ENCODE measurements at regions not wholly inside any gene's neighbourhood (a gene's known extent, or its start where the extent isn't known, plus 50 kb on each side); places are given as distances from the start of the nearest gene placed in this dataset.

GRCh38 chr6:9979996-9980395 is 434.9 kb downstream of the TFAP2A start:
- no TSS peak for BruUV-seq (replicated peaks)
- TF ChIP-seq CTCF (IDR thresholded peaks at IDR 0.05; ENCODE audit: unreplicated experiment), result no peak
- no peak for DNase-seq
- H3K4me1 Mint-ChIP-seq (ENCODE audit: low read depth, unreplicated experiment), result no peaks in the 10 kb centered on the region
- H3K9me3 Mint-ChIP-seq (ENCODE audit: low read depth, unreplicated experiment), result no peaks in the 10 kb centered on the region
- H3K27ac Mint-ChIP-seq (ENCODE audit: unreplicated experiment), result no peak overlapping the region
- CTCF ChIA-PET, result no interaction called here
- H3K36me3 Mint-ChIP-seq (ENCODE audit: insufficient read depth, unreplicated experiment), result no peaks in the 10 kb centered on the region
- H3K4me3 Mint-ChIP-seq (ENCODE audit: low read depth, unreplicated experiment), result no peak overlapping the region
- intact Hi-C loops (cut with micrococcal nuclease; ENCODE audit: unreplicated experiment), result no loop called here
- H3K27me3 Mint-ChIP-seq (ENCODE audit: unreplicated experiment), result no peaks in the 10 kb centered on the region

- intact Hi-C loops (cut with micrococcal nuclease; ENCODE audit: unreplicated experiment), result no loop called here
- no TSS peak for BruUV-seq (replicated peaks)
- no peaks in the 10 kb centered on the region for H3K9me3 Mint-ChIP-seq (ENCODE audit: low read depth, unreplicated experiment)
- no peaks in the 10 kb centered on the region for H3K4me1 Mint-ChIP-seq (ENCODE audit: low read depth, unreplicated experiment)
- CTCF ChIA-PET, result no interaction called here
- no peak for TF ChIP-seq CTCF (IDR thresholded peaks at IDR 0.05; ENCODE audit: unreplicated experiment)
- no peak overlapping the region for H3K4me3 Mint-ChIP-seq (ENCODE audit: low read depth, unreplicated experiment)
- no peaks in the 10 kb centered on the region for H3K36me3 Mint-ChIP-seq (ENCODE audit: insufficient read depth, unreplicated experiment)
- no peaks in the 10 kb centered on the region for H3K27me3 Mint-ChIP-seq (ENCODE audit: unreplicated experiment)
- H3K27ac Mint-ChIP-seq (ENCODE audit: unreplicated experiment), result no peak overlapping the region
- DNase-seq, result no peak
Measured at GRCh38 chr6:9978480-9978879, 436.4 kb downstream of the TFAP2A start.

DNA sequence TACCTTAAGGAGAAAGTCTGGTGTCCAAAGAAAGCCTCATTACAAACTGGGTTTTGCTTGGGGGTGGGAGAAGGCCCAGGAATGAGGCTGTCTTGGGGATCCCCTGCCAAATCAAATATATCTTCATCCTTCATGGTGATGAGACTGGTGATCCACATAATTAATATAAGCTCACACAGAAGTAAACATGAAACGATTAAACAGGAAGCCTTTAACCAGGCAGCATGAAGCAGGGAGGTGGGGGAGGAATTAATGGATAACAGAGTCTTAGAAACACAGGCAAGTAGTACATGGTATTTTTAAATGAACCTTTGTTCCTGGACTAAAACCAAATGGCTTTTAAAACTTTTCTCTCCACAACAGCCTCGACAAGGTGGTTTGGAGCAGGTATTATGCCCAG is 437.5 kb downstream of the TFAP2A start:
- CTCF ChIA-PET, result interaction anchor here (0.6 kb wide), 1 partner anchor 965 kb away, joined by 4 read pairs; no protein-coding TSS in a partner anchor
- Mint-ChIP-seq H3K27ac (ENCODE audit: unreplicated experiment) (no peak overlapping the region), H3K9me3 (ENCODE audit: low read depth, unreplicated experiment) (no peaks in the 10 kb centered on the region), H3K27me3 (ENCODE audit: unreplicated experiment) (no peaks in the 10 kb centered on the region), H3K36me3 (ENCODE audit: insufficient read depth, unreplicated experiment) (no peaks in the 10 kb centered on the region), H3K4me1 (ENCODE audit: low read depth, unreplicated experiment) (no peaks in the 10 kb centered on the region), H3K4me3 (ENCODE audit: low read depth, unreplicated experiment) (no peak overlapping the region)
- no TSS peak for BruUV-seq (replicated peaks)
- TF ChIP-seq CTCF (IDR thresholded peaks at IDR 0.05; ENCODE audit: unreplicated experiment), result no peak
- intact Hi-C loops (cut with micrococcal nuclease; ENCODE audit: unreplicated experiment), result no loop called here
- no peak for DNase-seq

DNA sequence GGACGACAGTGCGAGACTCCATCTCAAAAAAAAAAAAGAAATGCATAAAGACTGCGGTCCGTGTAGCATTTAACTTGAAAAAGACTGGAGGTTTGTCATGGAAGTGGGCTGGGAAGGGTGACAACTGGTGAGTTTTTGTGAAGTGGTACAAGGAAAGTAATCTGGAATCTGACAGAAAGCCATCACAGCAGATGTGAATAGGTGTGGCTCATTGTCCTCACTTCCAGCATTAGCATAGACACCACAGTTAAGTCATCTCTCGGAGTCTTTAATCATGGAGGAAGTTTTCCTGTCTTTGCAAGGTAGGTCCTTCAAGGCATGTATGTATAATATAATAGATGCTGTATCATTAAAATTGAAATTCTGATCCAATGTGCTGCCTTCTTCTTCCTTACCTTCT is 453.2 kb downstream of the TFAP2A start:
- Mint-ChIP-seq H3K4me3 (ENCODE audit: low read depth, unreplicated experiment) (no peak overlapping the region), H3K27ac (ENCODE audit: unreplicated experiment) (no peak overlapping the region), H3K4me1 (ENCODE audit: low read depth, unreplicated experiment) (no peaks in the 10 kb centered on the region), H3K27me3 (ENCODE audit: unreplicated experiment) (no peaks in the 10 kb centered on the region), H3K36me3 (ENCODE audit: insufficient read depth, unreplicated experiment) (no peaks in the 10 kb centered on the region), H3K9me3 (ENCODE audit: low read depth, unreplicated experiment) (peaks cover 5% of the 10 kb centered on the region)
- no peak for TF ChIP-seq CTCF (IDR thresholded peaks at IDR 0.05; ENCODE audit: unreplicated experiment)
- CTCF ChIA-PET, result no interaction called here
- no peak for DNase-seq
- intact Hi-C loops (cut with micrococcal nuclease; ENCODE audit: unreplicated experiment), result no loop called here
- no TSS peak for BruUV-seq (replicated peaks)
